Heart left ventricle (tissue), 16 donors: ENCODE measurements at regions not wholly inside any gene's neighbourhood (a gene's known extent, or its start where the extent isn't known, plus 50 kb on each side); places are given as distances from the start of the nearest gene placed in this dataset.

ENCODE experiments used
- ATAC-seq, 4 donors: fragments of 200-7000 bp; cut with Tn5 transposase; one replicate each; pipeline ENCODE4 v1.9.1; 2020 to 2022; ENCODE audit warnings: moderate library complexity in 4 of 4, mild to moderate bottlenecking in 3 of 4, moderate number of reproducible peaks in 1 of 4
- DNase-seq, 5 donors: peaks; one replicate each; pipeline ENCODE4 v3.0.0-alpha.2; 2020
- H3K27ac ChIP-seq, 12 donors: fragments of 200-600 bp; sonication (generic) in 4 of 12; one replicate each; pipeline versions ENCODE4 v1.5.0 to v1.8.0; 2016 to 2022; ENCODE audit warnings: mild to moderate bottlenecking in 2 of 12
- H3K27me3 ChIP-seq, 9 donors: fragments of 200-600 bp; sonication (generic) in 2 of 9; one replicate each; pipeline versions ENCODE4 v1.5.1 to v1.8.0; 2016 to 2022; ENCODE audit warnings: mild to moderate bottlenecking in 3 of 9
- H3K36me3 ChIP-seq, 9 donors: fragments of 200-600 bp; sonication (generic) in 2 of 9; one replicate each; pipeline versions ENCODE4 v1.5.0 to v1.8.0; 2018 to 2022; ENCODE audit warnings: mild to moderate bottlenecking in 2 of 9
- H3K4me1 ChIP-seq, 12 donors: fragments of 200-600 bp; sonication (generic) in 4 of 12; one replicate each; pipeline versions ENCODE4 v1.5.0 to v1.8.0; 2016 to 2022; ENCODE audit warnings: mild to moderate bottlenecking in 3 of 12
- H3K4me3 ChIP-seq, 12 donors: fragments of 200-600 bp; sonication (generic) in 4 of 12; one replicate each; pipeline versions ENCODE4 v1.5.0 to v1.8.0; 2017 to 2022; ENCODE audit warnings: mild to moderate bottlenecking in 9 of 12, moderate library complexity in 4 of 12
- H3K9me3 ChIP-seq, 12 donors: fragments of 200-600 bp; sonication (generic) in 4 of 12; one replicate each; pipeline versions ENCODE4 v1.5.0 to v1.8.0; 2016 to 2022; ENCODE audit warnings: mild to moderate bottlenecking in 1 of 12
- POLR2A ChIP-seq, 2 donors: fragments of 450-650 bp; IDR thresholded peaks; one replicate each; pipeline ENCODE4 v1.6.1; 2017; ENCODE audit warnings: antibody characterized with exemption in 2 of 2, mild to moderate bottlenecking in 2 of 2, moderate library complexity in 2 of 2
- WGBS, 4 donors: extraction: QIAGEN DNeasy Blood & Tissue Kit in 2 of 4; methylation state at CpG; one replicate each; pipeline versions ENCODE4 v1.1.5 to v1.1.7; 2013 to 2018; 5-methylcytosine and 5-hydroxymethylcytosine counted together
- intact Hi-C, 10 donors: fragments of 100-400 bp; cut with DNase I; formaldehyde crosslinking; loops; one replicate each; pipeline versions ENCODE4 v1.11.1 to v1.14.2; 2022
- TF ChIP-seq, protein P1 (sequence below), 12 donors: fragments of 200-600 bp; sonication (generic) in 4 of 12; IDR thresholded peaks; one replicate each; pipeline versions ENCODE4 v1.5.0 to v1.8.0; 2018 to 2022; ENCODE audit warnings: antibody characterized with exemption in 12 of 12, mild to moderate bottlenecking in 5 of 12
- donor health status: ischemic (EF 13 %, LVEDD 7.1; RV severe dilation, severe dysfunction).
- donor health status: healthy with polysubstance abuse.
- donor health status: DM: no; HTN: yes; CAD: no.
- donor health status: DM: no; HTN: no; CAD: no.
- donor health status: ischemic (EF 25% LVEDD 6.9; RV normal size, moderate dysfunction).
- donor health status: ischemic (EF 25% LVEDD 5.7; RV mildly dilated, moderate dysfunction).
- donor health status: healthy.
- donor health status: DM: yes; HTN: yes; CAD: no.
- donor health status: ischemic (EF 35%, LVEDD 5.7; RV mildly dilated, moderate dysfunction).
- donor health status: nonischemic (EF 11% LVEDD 7.7; RV severe dilation, severe dysfunction).
- donor health status: DM: yes; HTN: yes; CAD: no.
- donor health status: PGD.
- donor health status: ischemic (EF 29% LVEDD 5.4; RV normal size, mild dysfunction).
- donor health status: nonischemic (EF 23%, LVEDD 6.1; RV moderate dilation, normal function).

GRCh38 chr9:88645879-88646199 lies 110.9 kb downstream of the NXNL2 start:
- Histone ChIP-seq H3K4me3 (no peak overlapping the region), H3K9me3 (peaks cover 0 to 16% (median 0%) of the 10 kb centered on the region in 12 donors), H3K27ac (peak overlapping the region in 3 of 12 donors; percentile 8 to 40 (median 12)), H3K27me3 (no peaks in the 10 kb centered on the region), H3K4me1 (peaks cover 0 to 9% (median 0%) of the 10 kb centered on the region in 12 donors), H3K36me3 (no peaks in the 10 kb centered on the region)
- no peak for TF ChIP-seq POLR2A (IDR thresholded peaks at IDR 0.05)
- TF ChIP-seq, protein P1, sequence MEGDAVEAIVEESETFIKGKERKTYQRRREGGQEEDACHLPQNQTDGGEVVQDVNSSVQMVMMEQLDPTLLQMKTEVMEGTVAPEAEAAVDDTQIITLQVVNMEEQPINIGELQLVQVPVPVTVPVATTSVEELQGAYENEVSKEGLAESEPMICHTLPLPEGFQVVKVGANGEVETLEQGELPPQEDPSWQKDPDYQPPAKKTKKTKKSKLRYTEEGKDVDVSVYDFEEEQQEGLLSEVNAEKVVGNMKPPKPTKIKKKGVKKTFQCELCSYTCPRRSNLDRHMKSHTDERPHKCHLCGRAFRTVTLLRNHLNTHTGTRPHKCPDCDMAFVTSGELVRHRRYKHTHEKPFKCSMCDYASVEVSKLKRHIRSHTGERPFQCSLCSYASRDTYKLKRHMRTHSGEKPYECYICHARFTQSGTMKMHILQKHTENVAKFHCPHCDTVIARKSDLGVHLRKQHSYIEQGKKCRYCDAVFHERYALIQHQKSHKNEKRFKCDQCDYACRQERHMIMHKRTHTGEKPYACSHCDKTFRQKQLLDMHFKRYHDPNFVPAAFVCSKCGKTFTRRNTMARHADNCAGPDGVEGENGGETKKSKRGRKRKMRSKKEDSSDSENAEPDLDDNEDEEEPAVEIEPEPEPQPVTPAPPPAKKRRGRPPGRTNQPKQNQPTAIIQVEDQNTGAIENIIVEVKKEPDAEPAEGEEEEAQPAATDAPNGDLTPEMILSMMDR (IDR thresholded peaks at IDR 0.05): no peak
- intact Hi-C loops: loop anchor here in 1 of 10 donors (10.0 kb wide), 1 partner anchor 61 kb away; no protein-coding TSS in a partner anchor
- DNase-seq (no peak), ATAC-seq (no peak)
- 80 to 86% (median 85%) methylated on average over 10 of the region's 10 CpGs for WGBS, 4 donors

- TF ChIP-seq, protein P1 (IDR thresholded peaks at IDR 0.05): no peak
- no peak for TF ChIP-seq POLR2A (IDR thresholded peaks at IDR 0.05)
- no peak for ATAC-seq
- H3K27ac ChIP-seq: no peak overlapping the region
These were observed 111.7 kb downstream of the NXNL2 start for GRCh38 chr9:88646539-88647300.

DNA sequence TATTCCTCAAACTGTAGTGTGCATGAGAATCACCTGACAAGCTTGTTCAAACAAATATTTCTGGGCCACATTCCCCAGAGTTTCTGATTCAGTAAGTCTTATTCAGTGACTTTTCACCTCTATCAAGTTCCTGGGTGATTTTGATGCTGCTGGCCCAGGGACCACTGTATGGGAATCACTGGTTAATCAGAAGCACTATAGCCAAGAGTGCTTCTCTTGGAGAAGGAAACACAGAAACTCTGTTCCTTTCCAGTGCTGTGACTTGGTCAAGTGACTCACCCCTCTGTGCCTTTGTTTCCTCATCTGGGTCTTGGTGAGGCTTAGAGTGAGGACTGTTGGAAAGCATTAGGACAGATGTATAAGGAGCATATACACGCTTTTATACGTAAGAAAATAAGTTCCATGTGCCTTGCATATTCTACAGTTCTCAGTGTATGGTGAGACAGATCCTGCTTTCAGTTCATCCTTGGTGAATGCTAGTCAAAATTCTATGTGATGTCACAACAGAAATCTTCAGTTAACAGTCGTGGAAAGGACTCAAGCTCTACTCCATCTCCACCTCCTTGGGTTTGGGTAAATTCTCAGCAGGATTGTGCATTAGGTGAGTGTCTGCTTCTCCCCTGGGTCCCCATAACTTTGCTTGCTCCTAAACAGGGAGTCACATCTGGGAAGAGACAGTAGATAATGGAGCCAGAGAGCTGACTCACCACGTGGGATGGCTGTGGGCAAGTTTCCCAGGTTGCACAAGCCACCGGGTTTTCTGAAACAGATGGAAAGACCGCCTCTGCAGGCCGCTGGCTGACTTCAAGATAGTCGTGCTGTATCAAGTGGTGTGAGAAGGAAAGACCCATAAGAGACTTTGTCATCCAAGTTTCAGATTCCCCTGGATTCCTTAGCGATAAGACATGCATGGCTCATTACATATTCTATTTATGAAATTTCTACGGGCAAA lies 117.0 kb downstream of the NXNL2 start:
- intact Hi-C loops: loop anchor here in 2 of 10 donors (5.0 to 10.0 kb wide), 2 partner anchors 45 to 343 kb away; partner anchors contain the start of gene S1PR3 (in 1 of the 2)
- WGBS, 4 donors: 43 to 61% (median 53%) methylated on average over 10 of the region's 10 CpGs
- H3K27me3 ChIP-seq: peaks cover 0 to 3% (median 0%) of the 10 kb centered on the region in 9 donors
- no peaks in the 10 kb centered on the region for H3K36me3 ChIP-seq
- peak overlapping the region in 9 of 12 donors; percentile 7 to 71 (median 36) for H3K27ac ChIP-seq
- H3K4me3 ChIP-seq: no peak overlapping the region
- TF ChIP-seq, protein P1 (IDR thresholded peaks at IDR 0.05): peak in 5 of 12 donors; percentile 7 to 34 (median 20)
- TF ChIP-seq POLR2A (IDR thresholded peaks at IDR 0.05): no peak
- H3K9me3 ChIP-seq: peaks cover 0 to 8% (median 0%) of the 10 kb centered on the region in 12 donors
- DNase-seq (peak; percentile 79 to 87 (median 83)), ATAC-seq (peak; percentile 80 to 97 (median 93))
- H3K4me1 ChIP-seq: peaks cover 0 to 20% (median 4%) of the 10 kb centered on the region in 12 donors

More at GRCh38 chr9:88646539-88647300, 111.7 kb downstream of the NXNL2 start:
- Histone ChIP-seq H3K27me3 (no peaks in the 10 kb centered on the region), H3K4me1 (peaks cover 0 to 9% (median under 1%) of the 10 kb centered on the region in 12 donors), H3K9me3 (peaks cover 0 to 16% (median 0%) of the 10 kb centered on the region in 12 donors), H3K36me3 (no peaks in the 10 kb centered on the region), H3K4me3 (no peak overlapping the region)
- intact Hi-C loops: loop anchor here in 1 of 10 donors (10.0 kb wide), 1 partner anchor 62 kb away; no protein-coding TSS in a partner anchor
- 82 to 85% (median 83%) methylated on average over 8 of the region's 8 CpGs for WGBS, 4 donors
- no peak for DNase-seq
